ENCODE measurements at regions not wholly inside any gene's neighbourhood (a gene's known extent, or its start where the extent isn't known, plus 50 kb on each side); places are given as distances from the start of the nearest gene placed in this dataset.

DNA sequence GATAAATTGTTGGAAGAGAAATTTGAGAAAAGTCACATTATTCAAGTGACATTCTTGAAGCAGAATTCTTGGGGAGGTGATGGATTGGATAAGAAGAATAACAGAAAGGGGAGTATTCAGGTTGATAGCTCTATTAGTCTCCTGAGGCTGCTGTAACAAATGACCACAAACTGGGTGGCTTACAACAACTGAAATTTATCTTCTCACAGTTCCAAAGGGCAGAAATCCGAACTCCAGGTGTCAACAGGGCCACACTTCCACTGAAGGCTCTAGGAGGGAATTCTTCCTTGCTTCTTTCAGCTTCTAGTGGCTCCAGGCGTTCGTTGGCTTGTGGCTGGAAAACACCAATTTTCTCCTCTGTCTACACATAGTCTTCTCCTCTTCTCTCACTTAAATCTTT is 99.8 kb downstream of the TES start:
- no peak for DNase-seq

DNA sequence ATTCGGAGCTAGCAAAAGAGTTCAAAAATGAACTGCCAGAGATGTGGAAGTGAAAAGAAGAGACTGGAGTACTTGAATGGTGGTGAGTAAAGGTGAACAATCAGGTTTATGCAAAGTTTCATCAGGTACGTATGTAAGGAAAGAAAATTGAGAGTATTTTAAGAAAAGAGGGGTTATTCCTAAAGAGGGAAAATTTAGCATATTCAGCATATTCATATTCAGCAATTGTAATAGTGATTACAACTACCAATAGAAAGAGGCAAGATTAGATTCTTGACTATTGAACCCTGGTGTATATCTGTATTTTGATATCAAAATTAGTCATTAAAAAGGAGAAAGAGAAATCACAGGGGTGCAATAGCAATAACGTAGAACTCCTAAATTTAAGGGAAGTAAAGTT is 100.9 kb downstream of the TES start:
- no peak for DNase-seq

DNA sequence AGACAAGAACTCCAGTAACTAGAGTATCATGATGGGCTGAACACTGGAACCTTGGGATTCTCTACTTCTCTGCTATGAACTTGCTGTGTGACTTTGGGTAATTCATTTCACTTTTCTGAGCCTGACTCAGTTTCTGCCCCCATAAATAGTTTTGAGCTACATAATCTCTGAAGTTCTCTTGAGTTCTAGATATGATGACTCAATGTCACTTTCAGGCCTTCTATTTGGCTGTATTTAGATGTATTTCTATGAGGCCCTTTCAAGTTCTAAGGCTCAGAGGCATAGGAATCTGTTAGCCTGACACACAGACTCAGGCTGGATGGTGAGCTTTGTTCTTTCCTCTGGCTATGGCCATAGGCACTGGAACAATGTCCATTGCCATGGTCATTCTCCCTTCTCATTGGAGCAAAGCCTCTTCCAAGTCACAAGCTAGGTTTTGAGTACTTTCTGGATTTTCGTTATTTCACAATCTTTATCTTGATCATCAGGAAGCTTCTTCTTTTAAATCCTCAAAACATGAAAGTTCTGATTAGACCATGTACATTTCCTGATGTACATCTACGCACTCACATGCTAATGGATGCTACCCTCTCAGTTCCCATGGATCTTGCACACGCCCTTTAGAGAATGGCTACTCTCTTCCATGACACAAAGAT is 101.6 kb downstream of the TES start:
- no peak for DNase-seq

DNA sequence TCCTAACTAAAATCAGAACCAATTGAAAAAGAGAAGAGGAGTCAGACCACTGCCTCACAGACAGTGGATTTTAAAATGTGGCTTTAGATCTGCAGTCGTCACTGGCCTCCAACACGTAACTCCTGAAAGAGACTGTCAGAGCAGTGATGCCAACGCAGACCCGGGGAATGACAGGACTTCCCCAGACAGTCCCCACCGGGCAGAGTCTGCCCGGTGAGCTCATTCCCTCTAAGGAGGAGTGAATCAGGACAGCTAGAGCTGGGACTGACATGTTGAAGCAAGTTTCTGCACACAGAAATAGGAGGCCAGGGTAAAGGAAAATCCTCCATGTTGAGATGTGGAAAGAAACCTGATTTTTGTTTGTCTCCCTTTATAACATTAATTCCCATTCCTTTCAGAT is 105.0 kb downstream of the TES start:
- DNase-seq, result no peak

DNA sequence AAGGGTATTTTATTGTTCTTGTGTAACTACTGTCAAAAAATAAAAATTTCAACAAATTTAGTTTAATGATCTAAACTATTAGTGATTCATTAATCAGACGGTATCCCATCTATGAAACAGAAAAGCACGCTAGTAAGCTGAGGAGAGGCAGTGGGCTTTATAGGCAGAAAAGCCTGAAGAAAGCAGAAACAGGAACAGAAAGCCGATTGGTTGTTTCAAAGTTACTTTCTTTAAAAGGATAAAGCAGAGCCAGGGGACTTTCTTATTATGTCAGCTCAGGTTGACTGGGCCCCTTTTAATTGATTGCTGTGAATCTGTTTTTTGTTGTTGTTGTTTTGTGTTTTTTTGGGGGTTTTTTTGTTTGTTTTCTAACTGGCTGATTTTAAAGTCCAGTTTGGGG is 105.5 kb downstream of the TES start:
- DNase-seq, result no peak

DNA sequence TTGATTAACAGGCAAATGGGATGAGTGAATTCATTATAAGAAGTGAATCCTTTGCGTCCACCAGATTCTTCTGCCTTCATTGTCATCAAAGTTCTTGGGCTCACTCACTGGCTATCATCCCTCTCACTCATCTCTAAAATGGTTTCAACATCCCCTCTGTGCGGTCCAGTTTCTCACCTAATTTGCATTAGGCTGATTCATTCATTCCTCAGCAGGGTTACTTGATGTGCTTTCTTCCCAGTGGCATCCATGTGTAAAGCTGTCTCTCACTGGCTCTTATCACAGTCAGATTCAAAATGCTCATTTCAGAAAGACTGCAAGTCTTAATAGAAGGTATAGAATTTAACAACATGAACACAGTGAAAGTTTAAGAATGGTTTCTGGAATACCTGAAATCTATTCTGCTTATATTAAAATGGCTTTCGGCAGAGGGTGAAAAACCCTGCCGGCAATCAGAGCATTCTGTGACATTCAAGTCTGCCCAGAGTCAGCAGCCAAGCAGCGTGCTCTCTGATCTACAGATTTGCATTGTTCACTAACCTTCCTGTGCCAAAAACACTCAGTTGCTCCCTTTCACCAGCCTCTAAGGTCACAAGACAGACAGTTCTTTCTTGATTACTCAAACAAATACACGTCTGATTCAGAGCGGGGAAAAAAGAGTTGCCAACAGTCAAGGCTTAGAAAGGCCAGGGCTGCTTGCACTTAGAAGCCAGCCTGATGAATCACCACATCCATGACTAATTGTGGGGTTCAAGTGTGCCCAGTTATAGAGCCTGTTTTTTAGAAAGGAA is 106.7 kb downstream of the TES start:
- peak; percentile 4 for DNase-seq

DNA sequence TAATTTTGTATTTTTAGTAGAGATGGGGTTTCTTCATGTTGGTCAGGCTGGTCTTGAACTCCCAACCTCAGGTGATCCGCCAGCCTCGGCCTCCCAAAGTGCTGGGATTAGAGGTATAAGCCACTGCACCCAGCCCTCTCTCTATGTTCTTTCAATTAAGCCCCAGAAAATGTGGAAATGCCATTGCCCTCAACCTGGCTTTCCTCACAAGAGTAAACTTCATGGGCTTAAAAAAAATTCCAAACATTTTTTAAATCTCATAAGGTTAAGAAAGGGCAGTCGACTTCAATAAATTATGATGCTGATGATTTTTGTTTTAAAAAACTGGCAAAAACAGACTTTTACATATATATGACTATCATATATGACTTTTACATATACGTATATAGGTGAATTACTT is 107.6 kb downstream of the TES start:
- DNase-seq, result no peak

DNA sequence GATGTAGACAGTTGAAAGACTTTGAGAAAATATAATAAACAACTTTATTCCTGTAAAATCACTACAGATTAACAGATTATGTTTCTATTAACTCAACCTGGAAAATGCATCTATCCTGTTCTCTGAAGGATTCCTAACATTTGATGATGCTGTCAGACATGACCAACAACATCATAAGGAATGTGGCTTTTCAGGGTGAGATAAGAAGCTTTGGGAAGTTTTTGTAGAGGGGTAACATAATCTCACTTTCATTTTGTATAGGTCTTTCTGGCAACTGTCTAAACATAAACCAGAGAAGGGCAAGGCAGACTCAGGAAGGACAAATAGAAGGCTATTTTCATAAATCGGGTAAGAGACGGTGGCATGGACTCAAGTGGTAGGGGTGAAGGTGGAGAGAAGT is 112.2 kb downstream of the TES start:
- no peak for DNase-seq

DNA sequence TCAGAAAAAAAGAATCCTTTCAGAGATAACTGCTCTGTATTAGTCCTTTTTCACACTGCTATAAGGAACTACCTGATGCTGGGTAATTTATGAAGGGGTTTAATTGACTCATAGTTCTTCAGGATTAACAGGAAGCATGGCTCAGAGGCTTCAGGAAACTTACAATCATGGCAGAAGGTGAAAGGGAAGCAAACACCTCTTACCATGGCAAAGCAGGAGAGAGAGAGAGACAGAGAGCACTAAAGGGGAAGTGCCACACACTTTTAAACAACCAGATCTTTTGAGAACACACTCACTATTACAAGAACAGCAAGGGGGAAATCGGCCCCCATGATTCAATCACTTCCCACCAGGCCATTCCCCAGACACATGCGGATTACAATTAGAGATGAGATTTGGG is 114.2 kb downstream of the TES start:
- no peak for DNase-seq

DNA sequence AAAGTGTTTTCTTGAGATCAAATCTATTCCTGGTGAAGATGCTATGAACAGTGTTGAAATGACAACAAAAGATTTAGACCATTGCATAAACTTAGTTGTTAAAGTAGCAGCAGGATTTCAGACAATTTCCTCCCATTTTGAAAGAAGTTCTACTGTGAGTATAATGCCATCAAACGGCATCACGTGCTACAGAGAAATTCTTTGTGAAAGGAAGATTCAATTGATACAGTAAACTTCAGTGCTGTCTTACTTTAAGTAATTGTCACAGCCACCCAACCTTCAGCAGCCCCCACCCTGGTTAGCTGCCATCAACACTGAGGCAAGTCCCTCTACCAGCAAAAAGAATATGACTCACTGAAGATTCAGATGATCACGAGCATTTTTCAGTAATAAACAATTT is 115.2 kb downstream of the TES start:
- DNase-seq, result no peak

DNA sequence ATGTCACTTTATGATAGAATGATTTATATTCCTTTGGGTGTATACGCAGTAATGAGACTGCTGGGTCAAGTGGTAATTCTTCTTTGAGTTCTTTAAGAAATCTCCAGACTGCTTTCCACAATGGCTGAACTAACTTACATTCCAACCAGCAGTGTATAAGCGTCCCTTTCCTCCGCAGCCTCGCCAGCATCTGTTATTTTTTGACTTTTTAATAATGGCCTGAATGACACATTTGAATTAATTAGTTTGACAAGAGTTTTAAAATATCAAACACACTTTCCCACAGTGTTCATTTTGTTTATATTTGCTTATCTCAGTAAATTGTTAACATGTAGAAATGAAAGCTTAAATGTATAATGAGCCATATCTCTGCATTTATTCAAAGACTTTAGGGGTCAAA is 116.8 kb downstream of the TES start:
- no peak for DNase-seq

DNA sequence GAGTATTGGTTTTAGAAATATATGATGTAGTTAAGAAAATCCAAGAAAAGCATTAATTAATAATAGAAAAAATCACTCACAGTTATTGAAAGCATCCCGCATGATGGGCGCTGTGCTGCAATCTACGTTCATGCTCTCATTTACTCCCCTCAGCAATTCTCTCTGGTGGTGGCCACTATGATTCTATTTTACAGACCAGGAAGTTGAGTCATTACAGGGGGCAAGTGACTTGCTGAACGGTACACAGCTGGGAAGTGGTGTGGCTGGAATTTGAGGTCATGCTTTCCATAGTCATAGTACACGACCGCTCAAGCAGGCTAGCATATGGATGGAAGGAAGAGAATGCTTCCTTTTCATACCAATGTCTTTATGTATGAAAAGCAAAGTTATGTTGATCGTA is 117.4 kb downstream of the TES start:
- no peak for DNase-seq

DNA sequence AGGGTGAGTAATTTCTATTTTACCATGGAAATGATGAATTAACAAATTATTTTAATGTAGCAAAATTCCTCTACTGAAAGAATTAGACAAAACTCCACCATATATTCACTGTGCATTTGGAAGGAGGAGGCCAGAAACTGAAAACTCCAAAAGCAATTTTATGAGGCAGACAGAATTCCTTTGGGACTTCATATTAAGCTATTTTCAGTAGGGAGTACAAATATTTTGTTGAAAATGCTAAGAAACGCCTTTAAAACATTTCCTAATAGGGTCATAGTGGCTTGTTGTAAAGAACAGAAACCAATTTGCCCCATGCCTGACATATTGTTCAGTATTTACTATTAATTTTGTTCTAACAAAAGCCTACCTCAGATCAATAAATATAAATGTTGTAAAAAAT is 117.8 kb downstream of the TES start:
- no peak for DNase-seq

DNA sequence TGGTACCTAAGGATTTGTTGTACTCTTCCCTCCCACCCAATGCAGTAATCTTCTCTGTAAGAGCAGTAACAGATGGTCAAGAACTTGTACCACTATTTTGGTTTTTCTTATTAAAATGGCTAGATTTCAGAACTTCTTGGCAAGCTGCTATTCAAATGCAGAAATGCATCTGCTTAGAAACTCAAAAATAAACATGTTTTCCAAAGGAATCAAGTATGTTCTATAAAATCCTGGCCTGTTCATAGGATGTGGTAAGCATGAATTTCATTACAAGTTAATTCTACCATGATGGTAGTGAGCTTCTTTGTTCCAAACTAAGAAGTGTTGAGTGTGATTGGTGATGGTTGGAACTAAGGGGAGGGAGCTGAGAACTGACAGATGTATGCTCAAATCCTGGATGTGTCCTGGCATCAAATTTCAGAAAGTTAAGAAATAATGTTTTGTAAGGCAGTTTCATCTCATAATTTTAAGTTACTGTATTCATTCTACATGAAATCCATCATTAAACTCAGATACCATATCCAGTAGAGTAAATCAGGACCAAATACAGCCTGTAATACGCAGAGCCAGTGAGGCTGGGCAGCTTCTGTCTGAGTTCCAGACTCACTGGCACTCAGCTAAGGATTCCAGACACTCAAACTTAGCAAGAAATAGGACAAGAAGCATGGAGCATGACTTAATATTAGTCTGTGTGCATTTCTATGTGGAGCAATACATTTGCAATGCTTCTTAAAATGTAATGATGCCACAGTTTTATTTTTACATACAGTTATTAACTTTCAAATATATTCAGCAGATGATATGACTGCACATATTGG is 119.6 kb downstream of the TES start:
- no peak for DNase-seq

DNA sequence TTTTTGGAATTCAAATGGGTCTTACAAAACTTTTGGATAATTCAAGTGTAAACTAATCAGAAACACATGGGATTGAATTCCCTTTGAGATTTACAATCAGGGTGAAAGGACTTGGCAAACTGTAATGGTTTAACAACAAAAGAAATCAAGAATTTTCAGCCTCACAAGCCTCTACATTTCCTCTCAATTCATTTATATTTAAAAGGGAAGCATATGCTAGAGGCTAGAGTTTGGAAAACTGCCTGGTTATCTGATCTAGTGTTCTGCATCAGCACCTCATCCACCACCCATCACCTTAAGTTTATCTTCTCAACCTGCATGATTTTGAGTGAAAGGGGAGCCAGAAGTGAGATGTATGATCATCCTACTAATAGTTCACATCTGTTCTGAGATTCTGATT is 120.7 kb downstream of the TES start:
- DNase-seq, result no peak

DNA sequence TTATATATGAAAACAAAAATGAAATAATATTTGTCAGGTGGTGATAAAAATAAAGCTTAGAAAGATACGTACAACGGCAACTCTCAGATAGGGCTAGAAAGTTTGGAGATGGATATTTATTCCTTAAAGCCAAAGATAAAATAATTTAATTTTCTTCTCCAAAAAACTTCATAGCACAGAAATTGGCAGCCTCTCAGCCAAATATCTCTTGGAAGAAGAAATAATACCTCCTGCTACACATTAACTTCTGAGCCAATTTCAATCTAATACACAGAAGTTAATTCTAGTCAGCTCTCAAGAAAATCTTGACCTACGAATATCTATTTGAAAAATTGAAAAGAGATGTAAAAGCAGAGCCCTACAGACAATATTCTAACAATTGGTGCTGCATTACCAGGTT is 122.4 kb downstream of the TES start:
- DNase-seq, result no peak

DNA sequence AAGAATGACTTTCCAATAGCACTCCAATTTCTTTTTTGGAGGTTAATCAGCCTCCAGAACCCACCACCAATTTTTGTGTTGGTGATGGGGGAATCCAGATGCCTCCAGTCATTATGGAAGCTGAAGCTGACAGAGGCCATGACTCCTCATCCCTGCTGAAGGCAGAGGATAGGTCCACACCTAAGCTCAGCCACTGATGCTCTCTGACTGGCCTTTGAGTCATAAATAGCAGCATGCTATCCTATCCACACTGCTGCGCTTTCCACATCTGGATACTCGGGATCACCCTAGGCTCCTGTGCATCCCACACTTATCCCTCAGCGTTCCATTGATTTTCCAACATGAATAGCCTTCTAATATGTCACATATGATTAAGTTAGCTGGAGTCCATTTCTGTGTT is 124.2 kb downstream of the TES start:
- no peak for DNase-seq

DNA sequence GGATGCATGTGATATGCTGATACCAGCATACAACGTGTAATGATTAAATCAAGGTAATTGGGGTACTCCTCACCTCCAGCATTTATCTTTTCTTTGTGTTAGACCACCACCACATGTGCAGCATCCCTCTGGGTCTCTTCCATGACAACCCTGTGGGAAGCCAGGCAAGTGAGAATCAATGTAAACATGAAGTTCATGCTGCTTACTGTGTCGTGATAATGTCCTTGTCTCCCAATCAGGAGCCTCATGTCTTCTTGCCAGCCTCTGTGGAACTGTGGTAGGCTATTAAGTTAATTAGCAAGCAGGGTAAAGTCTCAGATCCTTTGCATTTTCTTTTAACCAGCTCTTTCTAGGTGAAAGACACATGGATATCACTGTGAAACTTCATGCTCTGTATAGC is 126.7 kb downstream of the TES start:
- DNase-seq, result no peak

DNA sequence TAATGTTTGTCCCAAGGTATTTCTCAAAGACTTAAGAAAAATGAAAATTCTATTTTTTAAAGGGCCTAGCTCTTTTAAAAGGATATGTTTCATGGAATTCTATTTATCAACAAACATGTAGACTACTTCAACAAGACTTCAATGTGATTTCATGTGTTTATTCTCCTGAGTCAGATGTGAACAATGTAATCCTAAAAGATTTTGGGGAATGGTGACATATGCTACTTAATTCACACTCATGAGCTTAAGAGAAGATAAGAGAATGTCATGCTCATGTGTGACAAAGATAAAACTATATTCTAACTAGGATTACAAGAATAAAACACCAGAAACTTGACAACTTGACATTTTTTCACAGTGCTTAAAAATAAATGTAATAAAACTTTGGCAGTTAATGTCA is 127.5 kb downstream of the TES start:
- DNase-seq, result no peak

DNA sequence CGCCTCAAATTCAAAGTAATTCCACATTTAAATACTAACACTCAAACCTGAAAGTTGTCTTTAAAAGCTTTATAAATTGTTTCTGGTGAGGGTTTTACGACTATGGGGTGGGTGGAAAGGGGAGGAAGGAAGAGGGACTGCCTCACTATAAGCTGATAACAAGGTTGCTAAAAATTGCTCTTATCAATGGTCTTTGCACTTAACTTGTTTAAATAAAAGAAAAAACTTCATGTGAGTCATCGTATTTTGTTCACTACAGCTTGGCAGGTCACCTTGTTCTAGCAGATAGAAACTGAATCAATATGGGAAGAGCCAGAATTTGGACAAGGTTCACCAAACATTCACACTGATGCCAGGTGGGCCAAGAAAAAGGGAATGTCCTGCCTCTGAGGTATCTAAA is 129.2 kb downstream of the TES start:
- DNase-seq, result no peak

DNA sequence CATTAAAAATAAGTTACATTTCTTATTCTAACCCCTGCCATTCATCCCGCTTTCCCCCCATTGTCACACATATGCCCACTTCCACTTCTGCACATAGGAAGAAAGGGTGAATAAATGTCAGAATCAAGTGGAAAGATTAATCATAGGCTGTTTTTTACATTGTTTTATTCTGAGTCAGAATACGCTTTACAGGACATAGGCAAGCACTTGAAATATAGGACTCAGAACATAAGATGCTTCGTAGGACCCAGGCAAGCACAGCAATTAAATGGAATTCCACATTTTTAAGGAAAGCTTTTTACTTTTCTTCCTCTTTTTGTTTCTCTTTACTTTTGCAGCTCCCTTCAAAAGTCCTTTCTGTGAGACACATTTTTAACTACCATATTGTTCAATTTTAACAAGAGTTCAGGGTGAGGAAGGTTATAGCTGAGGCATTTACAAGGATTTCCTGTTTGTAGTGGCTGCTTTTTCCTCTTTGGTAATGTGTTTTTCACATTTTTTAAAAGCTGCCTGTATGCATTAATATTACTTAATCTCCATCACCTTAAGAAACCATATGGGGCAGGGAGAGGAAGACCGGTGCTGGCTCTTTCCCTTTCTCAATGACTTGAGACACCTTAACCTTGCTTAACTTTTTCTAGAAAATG is 130.0 kb downstream of the TES start:
- no peak for DNase-seq

DNA sequence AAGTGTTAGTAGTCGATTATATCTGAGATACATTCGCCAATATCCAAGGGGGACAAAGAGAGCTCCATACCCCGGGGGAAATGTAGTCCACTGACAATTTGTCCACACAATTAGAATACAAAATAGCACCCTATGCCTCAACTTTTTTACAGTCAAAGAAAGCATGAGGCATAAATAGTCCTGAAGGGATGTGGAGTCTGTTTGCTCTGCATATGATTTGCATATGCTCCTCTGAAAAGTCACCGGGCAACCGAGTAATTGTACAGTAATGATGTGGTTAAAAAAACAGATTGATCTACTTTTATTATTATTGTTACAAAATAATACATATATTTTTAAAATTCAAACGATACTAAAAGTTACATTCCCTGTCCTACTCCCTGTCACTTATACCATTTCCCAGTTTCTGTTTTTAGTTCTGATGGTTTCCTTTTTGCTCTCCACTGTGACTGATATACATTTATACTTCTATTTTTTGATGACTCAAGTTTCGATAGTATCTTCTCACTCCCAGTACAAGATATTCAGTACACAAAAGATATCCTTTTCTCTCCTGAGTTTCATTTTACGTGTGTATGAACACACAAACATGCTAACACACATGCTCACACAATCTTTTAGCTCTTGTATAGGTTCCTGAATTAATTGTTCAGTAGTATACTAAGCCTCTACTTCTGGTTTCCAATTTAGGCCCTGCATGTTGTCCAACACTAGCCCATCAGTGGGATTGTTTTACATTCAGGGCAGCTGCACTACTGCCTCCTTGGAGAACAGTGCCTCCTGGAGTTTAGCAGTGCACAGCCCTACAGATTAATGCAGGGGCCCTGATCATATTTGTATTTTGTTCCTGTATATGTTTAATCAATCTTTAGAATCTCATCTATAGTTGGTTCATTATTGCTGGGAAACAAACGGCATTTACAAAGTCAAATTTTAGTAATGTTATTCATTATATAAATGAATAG is 130.9 kb downstream of the TES start:
- DNase-seq, result peak; percentile 3
